GM12891 (cell line): ENCODE measurements at regions not wholly inside any gene's neighbourhood (a gene's known extent, or its start where the extent isn't known, plus 50 kb on each side); places are given as distances from the start of the nearest gene placed in this dataset.

Experiments used
- PAX5 ChIP-seq: IDR thresholded peaks from 2 replicates; pipeline ENCODE4 v1.6.1; 2011; ENCODE audit warnings: low read length, moderate library complexity, mild to moderate bottlenecking; ENCODE audit not compliant: insufficient read depth, severe bottlenecking
- POLR2A ChIP-seq: IDR thresholded peaks from 2 replicates; pipeline ENCODE4 v1.6.1; 2011; ENCODE audit warnings: low read depth, low read length, control low read depth
- POLR2AphosphoS5 ChIP-seq: IDR thresholded peaks from 2 replicates; pipeline ENCODE4 v1.6.1; 2011; ENCODE audit warnings: low read depth, low read length, control low read depth
- POU2F2 ChIP-seq: IDR thresholded peaks from 2 replicates; pipeline ENCODE4 v1.6.1; 2011; ENCODE audit warnings: low read depth, mild to moderate bottlenecking, control low read depth, low read length, moderate library complexity
- SPI1 ChIP-seq: IDR thresholded peaks from 2 replicates; pipeline ENCODE4 v1.6.1; 2011; ENCODE audit warnings: low read depth, low read length, control low read depth
- TAF1 ChIP-seq: IDR thresholded peaks from 2 replicates; pipeline ENCODE4 v1.6.1; 2011; ENCODE audit warnings: low read depth, low read length, control low read depth

GRCh38 chr5:99102073-99102697 is 173.4 kb upstream of the CHD1 start:
- TF ChIP-seq POLR2A (no peak), POLR2AphosphoS5 (no peak), SPI1 (no peak), TAF1 (no peak), POU2F2 (no peak), PAX5 (no peak)
